Tibial artery (tissue), 4 donors: ENCODE measurements at regions not wholly inside any gene's neighbourhood (a gene's known extent, or its start where the extent isn't known, plus 50 kb on each side); places are given as distances from the start of the nearest gene placed in this dataset.

Experiments used
- DNase-seq, 2 donors: peaks; one replicate each; pipeline ENCODE4 v3.0.0-alpha.2; 2019
- H3K27ac ChIP-seq, 2 donors: fragments of 200-600 bp; sonication (generic) in 1 of 2; 1 replicate in 1 of 2; 2 replicates in 1 of 2; pipeline ENCODE4 v1.5.1; 2018 to 2019; ENCODE audit warnings: mild to moderate bottlenecking in 1 of 2
- H3K27me3 ChIP-seq, 2 donors: fragments of 200-600 bp; sonication (generic) in 1 of 2; one replicate each; pipeline versions ENCODE4 v1.5.1 to v1.6.0; 2016 to 2019
- H3K36me3 ChIP-seq, 3 donors: fragments of 200-600 bp; sonication (generic) in 2 of 3; one replicate each; pipeline ENCODE4 v1.5.1; 2016 to 2019; ENCODE audit warnings: mild to moderate bottlenecking in 2 of 3
- H3K4me1 ChIP-seq, 4 donors: fragments of 200-600 bp; sonication (generic) in 2 of 4; 1 replicate in 3 of 4; 2 replicates in 1 of 4; pipeline ENCODE4 v1.5.1; 2016 to 2019
- H3K4me3 ChIP-seq, 2 donors: fragments of 200-600 bp; sonication (generic) in 1 of 2; 1 replicate in 1 of 2; 2 replicates in 1 of 2; pipeline ENCODE4 v1.5.1; 2018 to 2019; ENCODE audit warnings: mild to moderate bottlenecking in 2 of 2
- H3K9me3 ChIP-seq, 3 donors: fragments of 200-600 bp; sonication (generic) in 1 of 3; one replicate each; pipeline ENCODE4 v1.5.1; 2016 to 2019
- CTCF ChIP-seq, 2 experiments: fragments of 200-600 bp in 1 of 2; fragments of 450-650 bp in 1 of 2; IDR thresholded peaks; one replicate each; pipeline ENCODE4 v1.5.1; 2017 to 2019; ENCODE audit warnings: antibody characterized with exemption in 2 of 2, mild to moderate bottlenecking in 1 of 2, moderate library complexity in 1 of 2
- intact Hi-C: fragments of 100-400 bp; cut with DNase I; formaldehyde crosslinking; loops from one replicate; pipeline ENCODE4 v1.15.0; 2023; ENCODE audit warnings: low total_unique reads

DNA sequence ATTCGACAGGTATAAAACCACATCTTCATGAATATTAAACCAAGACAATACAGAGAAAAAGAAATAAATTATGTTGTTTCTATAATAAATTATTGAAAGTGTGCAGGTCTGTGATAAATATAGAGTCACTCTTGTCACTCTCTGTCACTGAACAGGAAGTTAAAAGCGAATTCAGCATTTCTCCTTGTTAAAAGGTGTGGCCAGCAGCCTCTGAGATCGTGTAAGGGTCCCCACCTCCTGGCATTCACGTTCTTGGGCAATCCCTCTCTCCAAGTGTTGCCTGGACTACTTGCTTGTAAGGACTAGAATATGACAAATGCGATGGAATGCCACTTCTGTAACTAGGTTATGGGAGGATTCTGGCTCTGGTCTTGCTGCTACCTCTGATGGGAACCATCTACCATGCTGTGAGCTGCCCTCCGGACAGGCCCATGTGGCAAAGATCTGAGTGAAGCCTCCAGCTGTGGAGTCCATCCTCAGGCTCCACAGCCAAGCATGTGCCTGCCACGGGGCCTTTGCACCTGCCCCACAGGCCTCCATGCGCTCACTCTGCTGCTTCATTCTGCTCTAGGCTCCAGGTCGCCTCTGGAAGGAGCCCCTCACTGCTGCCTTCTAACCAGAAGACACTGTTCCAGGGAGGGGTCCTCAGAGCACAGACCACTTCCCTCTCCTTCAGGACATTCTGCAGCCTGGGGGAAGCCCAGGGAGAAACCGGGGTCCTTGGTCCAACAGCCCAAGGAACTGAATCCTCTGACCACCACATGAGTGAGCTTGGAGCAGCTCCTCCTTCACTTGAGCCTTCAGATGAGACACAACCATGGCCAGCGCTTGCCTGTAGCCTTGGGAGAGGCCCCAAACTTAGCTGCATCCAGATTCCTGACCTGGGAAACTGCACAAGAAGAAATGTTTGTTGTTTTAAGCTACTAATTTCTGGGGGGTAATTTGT is 202.9 kb upstream of the HDAC4 start:
- intact Hi-C loops, result no loop called here
- peaks cover 0 to 36% of the 10 kb centered on the region in 2 donors for H3K27me3 ChIP-seq
- no peak for TF ChIP-seq CTCF (IDR thresholded peaks at IDR 0.05)
- H3K27ac ChIP-seq, result no peak overlapping the region
- H3K36me3 ChIP-seq, result no peaks in the 10 kb centered on the region
- no peaks in the 10 kb centered on the region for H3K4me1 ChIP-seq
- H3K9me3 ChIP-seq, result peaks cover 0 to 6% (median 4%) of the 10 kb centered on the region in 3 donors
- DNase-seq, result no peak
- no peak overlapping the region for H3K4me3 ChIP-seq

DNA sequence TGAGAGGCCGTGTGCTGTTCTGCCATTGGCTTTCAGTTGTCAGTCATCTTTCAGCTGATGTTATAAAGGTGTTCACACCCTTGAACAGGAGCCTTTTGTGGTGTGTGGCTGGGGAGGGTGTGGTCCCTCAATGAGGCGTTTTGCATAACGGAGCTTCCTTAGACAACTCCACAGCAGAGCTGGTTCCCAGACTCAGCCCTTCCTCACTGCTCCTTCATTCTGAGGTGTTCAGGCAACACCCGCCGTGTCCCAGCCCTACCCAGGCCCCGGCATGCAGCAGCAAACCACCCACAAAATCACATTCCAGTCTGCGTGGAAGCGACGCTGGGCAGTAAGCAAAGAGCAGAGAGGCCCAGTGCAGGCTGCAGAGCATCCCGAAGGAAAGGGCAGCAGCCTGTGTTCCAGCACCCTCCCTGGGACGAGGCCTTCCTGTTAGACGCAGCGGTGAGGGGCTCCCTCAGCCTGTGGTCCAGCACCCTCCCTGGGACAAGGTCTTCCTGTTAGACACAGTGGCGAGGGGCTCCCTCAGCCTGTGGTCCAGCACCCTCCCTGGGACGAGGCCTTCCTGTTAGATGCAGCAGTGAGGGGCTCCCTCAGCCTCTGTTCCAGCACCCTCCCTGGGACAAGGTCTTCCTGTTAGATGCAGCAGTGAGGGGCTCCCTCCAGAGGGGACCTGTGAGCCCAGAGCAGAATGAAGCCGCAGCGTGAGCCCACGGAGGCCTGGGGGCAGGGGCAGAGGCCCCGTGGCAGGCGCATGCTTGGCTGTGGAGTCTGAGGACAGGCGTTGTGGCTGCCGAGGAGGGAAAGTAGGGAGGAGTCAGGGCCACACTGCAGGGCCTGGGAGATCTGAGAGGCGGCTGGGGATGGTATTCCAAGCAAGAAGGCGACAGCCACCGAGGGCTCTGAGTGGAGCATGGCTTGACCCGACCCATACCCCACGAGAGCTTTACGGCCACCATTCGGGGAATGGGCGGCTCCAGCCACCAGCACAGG is 201.8 kb upstream of the HDAC4 start:
- no peaks in the 10 kb centered on the region for H3K36me3 ChIP-seq
- H3K27me3 ChIP-seq, result peaks cover 0 to 32% of the 10 kb centered on the region in 2 donors
- TF ChIP-seq CTCF (IDR thresholded peaks at IDR 0.05), result no peak
- DNase-seq, result peak in 1 of 2 donors; percentile 53
- H3K9me3 ChIP-seq, result peaks cover 0 to 6% (median 4%) of the 10 kb centered on the region in 3 donors
- intact Hi-C loops, result no loop called here
- no peak overlapping the region for H3K4me3 ChIP-seq
- no peak overlapping the region for H3K27ac ChIP-seq
- H3K4me1 ChIP-seq, result no peaks in the 10 kb centered on the region

DNA sequence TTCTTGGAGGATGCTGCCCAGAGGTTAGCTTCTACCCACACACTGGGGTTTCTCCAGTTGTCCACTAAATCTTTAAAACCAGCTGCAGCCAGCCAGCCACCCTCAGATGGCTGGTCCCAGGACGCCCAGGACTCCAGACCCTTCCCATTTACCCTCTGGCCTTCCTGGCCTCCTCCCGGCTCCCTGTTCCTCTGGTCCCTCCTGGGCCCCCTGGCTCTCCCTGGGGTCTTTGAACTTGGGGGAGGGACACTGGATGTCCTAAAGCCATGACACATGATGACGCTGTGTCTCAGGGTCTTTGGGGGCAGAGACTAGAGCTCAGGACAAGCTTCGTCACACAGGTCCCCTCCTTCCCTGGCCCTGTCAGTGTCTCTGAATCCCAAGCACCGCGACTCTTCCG is 201.1 kb upstream of the HDAC4 start:
- no peak overlapping the region for H3K27ac ChIP-seq
- intact Hi-C loops, result no loop called here

DNA sequence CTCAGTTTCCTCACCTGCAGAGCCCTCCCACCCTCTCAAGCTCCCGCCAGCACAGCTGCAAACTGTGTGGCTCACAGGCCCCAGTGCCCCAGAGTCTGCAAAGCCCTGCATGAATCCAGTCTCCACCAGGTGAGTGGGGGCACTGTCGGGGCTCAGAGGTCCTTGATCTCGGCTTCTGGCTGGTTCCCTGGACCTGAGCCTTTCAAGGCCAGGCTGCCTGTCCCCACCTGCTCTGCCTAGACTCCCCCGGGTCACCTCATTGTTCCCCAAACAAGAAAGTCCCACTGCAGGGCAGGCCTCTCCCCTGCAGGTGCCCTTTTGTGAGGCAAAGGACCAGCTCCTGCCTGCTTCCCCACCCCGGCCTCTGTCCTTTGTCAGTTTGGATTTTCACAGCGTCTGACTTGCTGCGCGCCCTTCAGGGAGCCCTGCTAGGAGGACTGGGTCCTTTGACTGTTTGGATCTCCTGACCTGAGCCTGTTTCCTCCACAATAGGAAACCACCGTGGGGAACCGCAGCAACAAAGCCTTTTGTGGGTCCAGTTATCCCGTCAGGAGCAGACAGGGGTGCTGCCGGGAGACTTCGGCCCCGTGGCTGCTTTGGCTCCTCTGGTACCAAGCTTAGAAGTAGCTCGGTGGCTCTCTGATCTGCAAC is 200.5 kb upstream of the HDAC4 start:
- peak in 1 of 2 donors; percentile 59 for DNase-seq
- Histone ChIP-seq H3K27me3 (peaks cover 0 to 29% of the 10 kb centered on the region in 2 donors), H3K36me3 (no peaks in the 10 kb centered on the region), H3K27ac (no peak overlapping the region), H3K4me3 (no peak overlapping the region), H3K9me3 (peaks cover 0 to 6% (median 4%) of the 10 kb centered on the region in 3 donors), H3K4me1 (no peaks in the 10 kb centered on the region)
- intact Hi-C loops, result no loop called here
- no peak for TF ChIP-seq CTCF (IDR thresholded peaks at IDR 0.05)

More for the DNA sequence above, 201.1 kb upstream of the HDAC4 start:
- DNase-seq, result no peak
- H3K9me3 ChIP-seq, result peaks cover 0 to 6% (median 4%) of the 10 kb centered on the region in 3 donors
- H3K4me3 ChIP-seq, result no peak overlapping the region
- H3K4me1 ChIP-seq, result no peaks in the 10 kb centered on the region
- no peaks in the 10 kb centered on the region for H3K36me3 ChIP-seq
- H3K27me3 ChIP-seq, result peaks cover 0 to 29% of the 10 kb centered on the region in 2 donors
- TF ChIP-seq CTCF (IDR thresholded peaks at IDR 0.05), result no peak

GRCh38 chr2:239600650-239601049 is 199.8 kb upstream of the HDAC4 start:
- TF ChIP-seq CTCF (IDR thresholded peaks at IDR 0.05), result no peak
- Histone ChIP-seq H3K9me3 (peaks cover 0 to 6% (median 4%) of the 10 kb centered on the region in 3 donors), H3K4me1 (no peaks in the 10 kb centered on the region), H3K27ac (no peak overlapping the region), H3K4me3 (no peak overlapping the region), H3K36me3 (no peaks in the 10 kb centered on the region), H3K27me3 (peaks cover 0 to 29% of the 10 kb centered on the region in 2 donors)
- intact Hi-C loops, result no loop called here
- DNase-seq, result peak in 1 of 2 donors; percentile 45
